ENCODE measurements at regions not wholly inside any gene's neighbourhood (a gene's known extent, or its start where the extent isn't known, plus 50 kb on each side); places are given as distances from the start of the nearest gene placed in this dataset.

DNA sequence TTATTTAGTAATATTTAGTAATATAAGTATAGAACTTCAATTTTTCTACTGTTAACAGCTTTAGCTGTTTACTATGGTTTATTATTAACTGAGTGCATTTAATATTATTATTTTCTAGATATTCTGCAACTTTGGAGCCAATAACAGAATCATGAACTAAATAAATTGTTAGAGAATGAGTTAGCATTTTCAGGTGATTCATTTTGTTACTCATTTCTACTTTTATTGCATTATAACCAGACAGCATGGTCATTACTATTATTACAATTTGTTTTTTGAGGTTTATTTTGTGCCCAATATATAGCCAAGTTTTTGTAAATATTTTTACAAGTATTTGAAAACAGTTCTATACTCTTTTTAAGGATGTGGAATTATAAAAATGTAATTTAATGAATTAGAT lies 279.6 kb downstream of the SQOR start:
- intact Hi-C loops (cut with micrococcal nuclease; ENCODE audit: unreplicated experiment) = no loop called here
- ATAC-seq = no peak
- in situ Hi-C loops (cut with HindIII; ENCODE audit: low pct_unique_long_range_greater_than_20kb, low sequenced_read_pairs) = no loop called here
- Histone ChIP-seq H3K9me3 (ENCODE audit: control insufficient read depth, insufficient read depth, low read depth, low read length) (0 out of 2 replicates have a peak, but pooled peaks cover 2% of the 10 kb centered on the region), H3K4me3 (ENCODE audit: low read depth in 2 of 2, low read length in 2 of 2) (no peak overlapping the region), H3K36me3 (ENCODE audit: control insufficient read depth, insufficient read depth, low read length) (no peaks in the 10 kb centered on the region), H3K27ac (ENCODE audit: low read length) (no peak overlapping the region), H3K4me1 (ENCODE audit: control insufficient read depth, insufficient read depth, low read length) (no peaks in the 10 kb centered on the region), H3K27me3 (ENCODE audit: control insufficient read depth, insufficient read depth, low read length) (no peaks in the 10 kb centered on the region)
- DNase-seq (ENCODE audit: low read depth, low spot score) = no peak
- TF ChIP-seq, protein P1, sequence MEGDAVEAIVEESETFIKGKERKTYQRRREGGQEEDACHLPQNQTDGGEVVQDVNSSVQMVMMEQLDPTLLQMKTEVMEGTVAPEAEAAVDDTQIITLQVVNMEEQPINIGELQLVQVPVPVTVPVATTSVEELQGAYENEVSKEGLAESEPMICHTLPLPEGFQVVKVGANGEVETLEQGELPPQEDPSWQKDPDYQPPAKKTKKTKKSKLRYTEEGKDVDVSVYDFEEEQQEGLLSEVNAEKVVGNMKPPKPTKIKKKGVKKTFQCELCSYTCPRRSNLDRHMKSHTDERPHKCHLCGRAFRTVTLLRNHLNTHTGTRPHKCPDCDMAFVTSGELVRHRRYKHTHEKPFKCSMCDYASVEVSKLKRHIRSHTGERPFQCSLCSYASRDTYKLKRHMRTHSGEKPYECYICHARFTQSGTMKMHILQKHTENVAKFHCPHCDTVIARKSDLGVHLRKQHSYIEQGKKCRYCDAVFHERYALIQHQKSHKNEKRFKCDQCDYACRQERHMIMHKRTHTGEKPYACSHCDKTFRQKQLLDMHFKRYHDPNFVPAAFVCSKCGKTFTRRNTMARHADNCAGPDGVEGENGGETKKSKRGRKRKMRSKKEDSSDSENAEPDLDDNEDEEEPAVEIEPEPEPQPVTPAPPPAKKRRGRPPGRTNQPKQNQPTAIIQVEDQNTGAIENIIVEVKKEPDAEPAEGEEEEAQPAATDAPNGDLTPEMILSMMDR (IDR thresholded peaks at IDR 0.05) = no peak
- TF ChIP-seq TCF7L2 (IDR thresholded peaks at IDR 0.05; ENCODE audit: low read depth, low read length) (no peak), POLR2AphosphoS5 (IDR thresholded peaks at IDR 0.05; ENCODE audit: low read depth, low read length) (no peak)
- POLR2A ChIA-PET = no interaction called here
- BruUV-seq (replicated peaks) = no TSS peak
- CTCF ChIA-PET = no interaction called here

DNA sequence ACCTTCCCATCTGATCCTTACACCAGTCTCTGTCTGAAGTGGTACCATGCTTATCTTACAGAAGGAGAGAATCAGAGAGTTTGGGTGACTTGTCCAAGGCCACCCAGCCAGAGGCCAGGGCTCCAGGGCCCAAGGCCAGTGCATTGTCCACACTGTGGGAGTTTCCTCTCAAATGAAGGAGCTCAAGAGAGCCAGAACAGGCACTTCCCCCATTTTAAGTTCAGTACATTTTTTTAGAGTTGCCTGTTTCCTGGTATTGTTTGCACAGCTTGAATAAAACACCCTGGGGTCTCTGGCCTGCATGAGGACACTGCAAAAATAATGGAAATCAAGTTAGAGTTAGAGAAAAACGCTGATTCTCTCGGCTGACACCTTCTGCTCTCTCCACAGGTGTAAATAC lies 284.0 kb downstream of the SQOR start:
- Histone ChIP-seq H3K4me1 (ENCODE audit: control insufficient read depth, insufficient read depth, low read length) (no peaks in the 10 kb centered on the region), H3K4me3 (ENCODE audit: low read depth in 2 of 2, low read length in 2 of 2) (no peak overlapping the region), H3K27me3 (ENCODE audit: control insufficient read depth, insufficient read depth, low read length) (no peaks in the 10 kb centered on the region), H3K9me3 (ENCODE audit: control insufficient read depth, insufficient read depth, low read depth, low read length) (no peaks in the 10 kb centered on the region), H3K27ac (ENCODE audit: low read length) (no peak overlapping the region), H3K36me3 (ENCODE audit: control insufficient read depth, insufficient read depth, low read length) (no peaks in the 10 kb centered on the region)
- POLR2A ChIA-PET = no interaction called here
- DNase-seq (ENCODE audit: low read depth, low spot score) (no peak), ATAC-seq (no peak)
- CTCF ChIA-PET = no interaction called here
- in situ Hi-C loops (cut with HindIII; ENCODE audit: low pct_unique_long_range_greater_than_20kb, low sequenced_read_pairs) = no loop called here
- intact Hi-C loops (cut with micrococcal nuclease; ENCODE audit: unreplicated experiment) = no loop called here
- BruUV-seq (replicated peaks) = no TSS peak
- TF ChIP-seq, protein P1 (IDR thresholded peaks at IDR 0.05) = no peak
- TF ChIP-seq, protein P2, sequence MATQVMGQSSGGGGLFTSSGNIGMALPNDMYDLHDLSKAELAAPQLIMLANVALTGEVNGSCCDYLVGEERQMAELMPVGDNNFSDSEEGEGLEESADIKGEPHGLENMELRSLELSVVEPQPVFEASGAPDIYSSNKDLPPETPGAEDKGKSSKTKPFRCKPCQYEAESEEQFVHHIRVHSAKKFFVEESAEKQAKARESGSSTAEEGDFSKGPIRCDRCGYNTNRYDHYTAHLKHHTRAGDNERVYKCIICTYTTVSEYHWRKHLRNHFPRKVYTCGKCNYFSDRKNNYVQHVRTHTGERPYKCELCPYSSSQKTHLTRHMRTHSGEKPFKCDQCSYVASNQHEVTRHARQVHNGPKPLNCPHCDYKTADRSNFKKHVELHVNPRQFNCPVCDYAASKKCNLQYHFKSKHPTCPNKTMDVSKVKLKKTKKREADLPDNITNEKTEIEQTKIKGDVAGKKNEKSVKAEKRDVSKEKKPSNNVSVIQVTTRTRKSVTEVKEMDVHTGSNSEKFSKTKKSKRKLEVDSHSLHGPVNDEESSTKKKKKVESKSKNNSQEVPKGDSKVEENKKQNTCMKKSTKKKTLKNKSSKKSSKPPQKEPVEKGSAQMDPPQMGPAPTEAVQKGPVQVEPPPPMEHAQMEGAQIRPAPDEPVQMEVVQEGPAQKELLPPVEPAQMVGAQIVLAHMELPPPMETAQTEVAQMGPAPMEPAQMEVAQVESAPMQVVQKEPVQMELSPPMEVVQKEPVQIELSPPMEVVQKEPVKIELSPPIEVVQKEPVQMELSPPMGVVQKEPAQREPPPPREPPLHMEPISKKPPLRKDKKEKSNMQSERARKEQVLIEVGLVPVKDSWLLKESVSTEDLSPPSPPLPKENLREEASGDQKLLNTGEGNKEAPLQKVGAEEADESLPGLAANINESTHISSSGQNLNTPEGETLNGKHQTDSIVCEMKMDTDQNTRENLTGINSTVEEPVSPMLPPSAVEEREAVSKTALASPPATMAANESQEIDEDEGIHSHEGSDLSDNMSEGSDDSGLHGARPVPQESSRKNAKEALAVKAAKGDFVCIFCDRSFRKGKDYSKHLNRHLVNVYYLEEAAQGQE (IDR thresholded peaks at IDR 0.05; ENCODE audit: insufficient read depth in 1 of 2, low read depth in 2 of 2, low read length in 1 of 2) = no peak
- TF ChIP-seq SIN3A (IDR thresholded peaks at IDR 0.05; ENCODE audit: borderline replicate concordance, insufficient read depth, low read depth, low read length) (no peak), POLR2AphosphoS5 (IDR thresholded peaks at IDR 0.05; ENCODE audit: low read depth, low read length) (no peak), TCF7L2 (IDR thresholded peaks at IDR 0.05; ENCODE audit: low read depth, low read length) (no peak)

DNA sequence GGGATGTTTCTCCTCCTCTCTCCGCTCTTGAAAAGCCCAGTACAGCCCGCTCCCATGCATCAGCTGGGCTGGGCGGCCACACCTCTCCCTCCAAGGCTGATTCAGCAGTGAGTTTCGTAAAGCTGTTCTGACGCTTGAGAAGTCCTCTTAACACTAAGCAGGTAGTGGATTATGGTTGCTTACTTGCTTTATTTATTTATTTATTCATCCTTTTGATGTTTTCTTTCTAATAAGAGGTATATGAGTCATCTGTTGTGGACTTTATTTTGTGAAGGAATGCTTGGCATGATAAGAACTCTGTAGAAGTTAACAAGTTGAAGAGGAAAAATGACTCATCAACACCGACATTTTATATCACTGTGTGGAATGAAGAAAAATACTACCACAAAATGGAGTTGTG lies 285.0 kb downstream of the SQOR start:
- Histone ChIP-seq H3K27me3 (ENCODE audit: control insufficient read depth, insufficient read depth, low read length) (no peaks in the 10 kb centered on the region), H3K4me3 (ENCODE audit: low read depth in 2 of 2, low read length in 2 of 2) (no peak overlapping the region), H3K4me1 (ENCODE audit: control insufficient read depth, insufficient read depth, low read length) (no peaks in the 10 kb centered on the region), H3K36me3 (ENCODE audit: control insufficient read depth, insufficient read depth, low read length) (no peaks in the 10 kb centered on the region), H3K27ac (ENCODE audit: low read length) (no peak overlapping the region), H3K9me3 (ENCODE audit: control insufficient read depth, insufficient read depth, low read depth, low read length) (no peaks in the 10 kb centered on the region)
- peak; percentile 93 for ATAC-seq
- in situ Hi-C loops (cut with HindIII; ENCODE audit: low pct_unique_long_range_greater_than_20kb, low sequenced_read_pairs) = no loop called here
- TF ChIP-seq POLR2AphosphoS5 (IDR thresholded peaks at IDR 0.05; ENCODE audit: low read depth, low read length) (no peak), TCF7L2 (IDR thresholded peaks at IDR 0.05; ENCODE audit: low read depth, low read length) (peak; percentile 75)
- ChIA-PET POLR2A (no interaction called here), CTCF (no interaction called here)
- BruUV-seq (replicated peaks) = no TSS peak
- intact Hi-C loops (cut with micrococcal nuclease; ENCODE audit: unreplicated experiment) = no loop called here
- peak; percentile 71 for DNase-seq (ENCODE audit: low read depth, low spot score)
